ENCODE measurements at regions not wholly inside any gene's neighbourhood (a gene's known extent, or its start where the extent isn't known, plus 50 kb on each side); places are given as distances from the start of the nearest gene placed in this dataset.

- DNase-seq = no peak
Measured at GRCh38 chr9:79127661-79128060, 444.1 kb upstream of the TLE4 start.

- no peak for DNase-seq
Measured at GRCh38 chr9:79129865-79130480, 441.8 kb upstream of the TLE4 start.

GRCh38 chr9:79131246-79131774 is 440.5 kb upstream of the TLE4 start:
- DNase-seq = no peak

GRCh38 chr9:79131824-79132377 is 439.9 kb upstream of the TLE4 start:
- DNase-seq = no peak

- no peak for DNase-seq
Measured at GRCh38 chr9:79134654-79135053, 437.1 kb upstream of the TLE4 start.

- no peak for DNase-seq
Measured at GRCh38 chr9:79135681-79136415, 435.9 kb upstream of the TLE4 start.

GRCh38 chr9:79140751-79141150 is 431.0 kb upstream of the TLE4 start:
- no peak for DNase-seq

GRCh38 chr9:79143211-79143610 is 428.6 kb upstream of the TLE4 start:
- no peak for DNase-seq

- no peak for DNase-seq
Measured at GRCh38 chr9:79145442-79145841, 426.3 kb upstream of the TLE4 start.

- DNase-seq = no peak
Measured at GRCh38 chr9:79149585-79149984, 422.2 kb upstream of the TLE4 start.

- DNase-seq = no peak
Measured at GRCh38 chr9:79151791-79152190, 420.0 kb upstream of the TLE4 start.

GRCh38 chr9:79152306-79152705 is 419.5 kb upstream of the TLE4 start:
- DNase-seq = no peak

GRCh38 chr9:79154806-79155205 is 417.0 kb upstream of the TLE4 start:
- DNase-seq = no peak

GRCh38 chr9:79155308-79155707 is 416.5 kb upstream of the TLE4 start:
- no peak for DNase-seq

GRCh38 chr9:79163544-79163943 is 408.2 kb upstream of the TLE4 start:
- no peak for DNase-seq

GRCh38 chr9:79164406-79164805 is 407.4 kb upstream of the TLE4 start:
- no peak for DNase-seq

- no peak for DNase-seq
Measured at GRCh38 chr9:79165020-79165780, 406.6 kb upstream of the TLE4 start.

GRCh38 chr9:79166005-79166404 is 405.8 kb upstream of the TLE4 start:
- no peak for DNase-seq

GRCh38 chr9:79170643-79171042 is 401.1 kb upstream of the TLE4 start:
- DNase-seq = no peak

GRCh38 chr9:79173932-79174331 is 397.8 kb upstream of the TLE4 start:
- DNase-seq = no peak

- no peak for DNase-seq
Measured at GRCh38 chr9:79176014-79176697, 395.6 kb upstream of the TLE4 start.

GRCh38 chr9:79184831-79185230 is 386.9 kb upstream of the TLE4 start:
- DNase-seq = no peak

GRCh38 chr9:79185866-79186265 is 385.9 kb upstream of the TLE4 start:
- DNase-seq = no peak

Measured in activated CD8-positive, alpha-beta memory T cell treated with anti-CD3 and anti-CD28 coated beads for 24 hours (primary cell).